A673 (cell line): ENCODE measurements at regions not wholly inside any gene's neighbourhood (a gene's known extent, or its start where the extent isn't known, plus 50 kb on each side); places are given as distances from the start of the nearest gene placed in this dataset.

Source experiments
- BruUV-seq: library from RNA; stranded (reverse); fragments of 400-500 nt; replicated peaks from 2 replicates; lab custom pipeline; 2021; lab: Mats Ljungman, UMichigan
- CTCF ChIA-PET: fragments of 300-600 bp; sonication (Branson Sonifier 250); formaldehyde crosslinking; loops from one replicate; lab custom pipeline; 2022; ENCODE audit warnings: antibody characterized with exemption; lab: Charles Lee
- POLR2A ChIA-PET: fragments of 300-600 bp; sonication (Branson Sonifier 250); formaldehyde crosslinking; loops from one replicate; lab custom pipeline; 2022; ENCODE audit warnings: antibody characterized with exemption; ENCODE audit not compliant: low non-redundant PET; lab: Charles Lee
- DNase-seq: peaks from one replicate; pipeline ENCODE4 v3.0.0-alpha.2; 2015; ENCODE audit warnings: low spot score
- H3K27ac ChIP-seq: fragments of 200-600 bp; sonication (generic); 2 replicates; pipeline ENCODE4 v1.5.1; 2016; ENCODE audit warnings: mixed run types, low read depth, mild to moderate bottlenecking, mixed read lengths, antibody characterized with exemption, low read length; ENCODE audit not compliant: poor library complexity, severe bottlenecking
- H3K27me3 ChIP-seq: fragments of 200-600 bp; sonication (generic); replicated peaks from 2 replicates; pipeline ENCODE4 v1.6.1; 2017; ENCODE audit warnings: mixed run types, low read depth, mild to moderate bottlenecking, mixed read lengths, antibody characterized with exemption, low read length; ENCODE audit not compliant: insufficient read depth, poor library complexity
- H3K36me3 ChIP-seq: fragments of 200-600 bp; sonication (generic); 2 replicates; pipeline ENCODE4 v1.6.1; 2016; ENCODE audit warnings: mixed run types, mild to moderate bottlenecking, mixed read lengths, antibody characterized with exemption, low read length; ENCODE audit not compliant: insufficient read depth, poor library complexity, severe bottlenecking
- H3K4me1 ChIP-seq: fragments of 200-600 bp; sonication (generic); 2 replicates; pipeline ENCODE4 v1.6.1; 2017; ENCODE audit warnings: mixed run types, mild to moderate bottlenecking, mixed read lengths, antibody characterized with exemption, low read length; ENCODE audit not compliant: insufficient read depth, poor library complexity, severe bottlenecking
- H3K4me3 ChIP-seq: fragments of 200-600 bp; sonication (generic); 2 replicates; pipeline ENCODE4 v1.5.1; 2016; ENCODE audit warnings: low read depth, mixed run types, mild to moderate bottlenecking, mixed read lengths, low read length; ENCODE audit not compliant: poor library complexity, severe bottlenecking
- H3K9me3 ChIP-seq: fragments of 200-600 bp; sonication (generic); 2 replicates; pipeline ENCODE4 v1.6.1; 2016; ENCODE audit warnings: mixed run types, low read depth, mild to moderate bottlenecking, mixed read lengths, antibody characterized with exemption, low read length; ENCODE audit not compliant: poor library complexity, severe bottlenecking
- EZH2 ChIP-seq: fragments of 200-600 bp; sonication (generic); IDR thresholded peaks from 2 replicates; pipeline ENCODE4 v1.6.1; 2017; ENCODE audit warnings: borderline replicate concordance, low read depth, mild to moderate bottlenecking, mixed read lengths, antibody characterized with exemption, low read length; ENCODE audit not compliant: poor library complexity, severe bottlenecking
- intact Hi-C: fragments of 100-400 bp; cut with micrococcal nuclease; formaldehyde crosslinking; loops from one replicate; pipeline ENCODE4 v1.10.0; 2022; ENCODE audit not compliant: unreplicated experiment
- TF ChIP-seq, protein P1 (sequence below): fragments of 300-800, 200-600 bp; sonication (generic); conservative IDR thresholded peaks from 2 replicates; pipeline ENCODE4 v1.5.1; 2017; ENCODE audit warnings: low read depth, mild to moderate bottlenecking, antibody characterized with exemption, low read length, moderate library complexity, mixed read lengths

DNA sequence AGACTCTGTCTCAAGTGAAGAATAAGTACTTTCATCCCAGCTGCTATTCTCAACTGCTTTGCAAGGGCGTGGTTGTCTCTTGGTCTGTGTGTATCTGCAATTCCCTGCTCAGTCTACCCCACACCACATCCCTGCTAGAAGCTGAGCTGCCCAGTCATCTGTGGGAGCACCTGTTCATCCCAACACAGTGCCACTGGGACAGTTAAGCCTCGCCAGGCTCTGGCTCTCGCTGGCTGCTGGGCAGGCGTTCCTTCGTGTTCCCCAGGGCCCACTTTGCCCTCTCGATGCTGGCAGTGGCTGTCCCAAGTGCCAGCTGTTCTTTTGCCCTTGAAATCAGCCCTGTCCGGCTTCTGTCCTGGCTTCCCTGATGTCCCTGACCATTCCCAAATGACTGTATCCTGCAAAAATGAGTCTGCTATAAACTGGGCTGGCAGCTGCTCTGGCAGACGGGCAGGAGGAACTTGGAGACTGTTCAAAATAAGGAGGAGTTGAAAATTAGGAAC is 91.6 kb upstream of the KLHL25 start:
- no peak for DNase-seq
- ChIA-PET POLR2A (no interaction called here), CTCF (no interaction called here)
- no TSS peak for BruUV-seq
- Histone ChIP-seq H3K4me3 (no peak overlapping the region), H3K36me3 (no peaks in the 10 kb centered on the region), H3K4me1 (peaks cover 6% of the 10 kb centered on the region), H3K9me3 (no peaks in the 10 kb centered on the region), H3K27me3 (peaks cover 29% of the 10 kb centered on the region), H3K27ac (no peak overlapping the region)
- intact Hi-C loops: no loop called here
- TF ChIP-seq, protein P1, sequence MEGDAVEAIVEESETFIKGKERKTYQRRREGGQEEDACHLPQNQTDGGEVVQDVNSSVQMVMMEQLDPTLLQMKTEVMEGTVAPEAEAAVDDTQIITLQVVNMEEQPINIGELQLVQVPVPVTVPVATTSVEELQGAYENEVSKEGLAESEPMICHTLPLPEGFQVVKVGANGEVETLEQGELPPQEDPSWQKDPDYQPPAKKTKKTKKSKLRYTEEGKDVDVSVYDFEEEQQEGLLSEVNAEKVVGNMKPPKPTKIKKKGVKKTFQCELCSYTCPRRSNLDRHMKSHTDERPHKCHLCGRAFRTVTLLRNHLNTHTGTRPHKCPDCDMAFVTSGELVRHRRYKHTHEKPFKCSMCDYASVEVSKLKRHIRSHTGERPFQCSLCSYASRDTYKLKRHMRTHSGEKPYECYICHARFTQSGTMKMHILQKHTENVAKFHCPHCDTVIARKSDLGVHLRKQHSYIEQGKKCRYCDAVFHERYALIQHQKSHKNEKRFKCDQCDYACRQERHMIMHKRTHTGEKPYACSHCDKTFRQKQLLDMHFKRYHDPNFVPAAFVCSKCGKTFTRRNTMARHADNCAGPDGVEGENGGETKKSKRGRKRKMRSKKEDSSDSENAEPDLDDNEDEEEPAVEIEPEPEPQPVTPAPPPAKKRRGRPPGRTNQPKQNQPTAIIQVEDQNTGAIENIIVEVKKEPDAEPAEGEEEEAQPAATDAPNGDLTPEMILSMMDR: no peak
- TF ChIP-seq EZH2: no peak

DNA sequence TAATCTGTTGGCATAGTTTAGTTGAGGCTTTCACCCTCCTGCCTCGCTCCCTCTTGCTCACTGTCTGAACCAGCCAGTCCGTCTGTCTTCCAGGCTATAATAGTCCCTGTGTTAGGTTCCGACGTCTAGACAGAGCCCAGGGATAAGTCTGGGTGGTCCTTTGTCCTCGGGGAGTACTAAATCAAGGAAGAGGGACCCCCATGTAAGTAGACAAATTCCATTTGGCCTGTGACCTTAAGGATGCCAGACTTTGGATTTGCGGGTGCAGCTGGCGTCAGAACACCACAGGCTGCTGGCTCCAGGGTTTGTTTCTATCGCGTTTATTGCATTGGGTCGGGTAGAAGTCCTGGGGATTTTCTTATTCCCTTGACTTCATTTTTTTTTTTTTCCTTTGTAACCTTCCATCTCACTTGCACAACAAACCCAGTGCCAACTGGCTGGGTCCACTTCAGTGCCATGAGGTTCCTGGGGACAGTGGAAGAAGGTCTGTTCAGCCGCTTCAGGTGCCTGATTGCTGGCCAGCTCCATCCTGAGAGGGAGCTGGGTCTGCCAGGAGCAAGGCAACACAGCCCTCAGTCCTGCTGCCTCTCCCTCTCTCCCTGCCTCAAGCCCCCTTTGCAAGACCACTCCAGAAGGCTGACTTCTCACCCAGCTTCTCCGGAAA is 95.4 kb upstream of the KLHL25 start:
- ChIA-PET POLR2A (no interaction called here), CTCF (no interaction called here)
- H3K36me3 ChIP-seq: no peaks in the 10 kb centered on the region
- TF ChIP-seq, protein P1: no peak
- no peak for TF ChIP-seq EZH2
- intact Hi-C loops: no loop called here
- no peaks in the 10 kb centered on the region for H3K9me3 ChIP-seq
- no peak for DNase-seq
- no peak overlapping the region for H3K27ac ChIP-seq
- no peak overlapping the region for H3K4me3 ChIP-seq
- peaks cover 11% of the 10 kb centered on the region for H3K4me1 ChIP-seq
- no TSS peak for BruUV-seq
- H3K27me3 ChIP-seq: peaks cover 28% of the 10 kb centered on the region

DNA sequence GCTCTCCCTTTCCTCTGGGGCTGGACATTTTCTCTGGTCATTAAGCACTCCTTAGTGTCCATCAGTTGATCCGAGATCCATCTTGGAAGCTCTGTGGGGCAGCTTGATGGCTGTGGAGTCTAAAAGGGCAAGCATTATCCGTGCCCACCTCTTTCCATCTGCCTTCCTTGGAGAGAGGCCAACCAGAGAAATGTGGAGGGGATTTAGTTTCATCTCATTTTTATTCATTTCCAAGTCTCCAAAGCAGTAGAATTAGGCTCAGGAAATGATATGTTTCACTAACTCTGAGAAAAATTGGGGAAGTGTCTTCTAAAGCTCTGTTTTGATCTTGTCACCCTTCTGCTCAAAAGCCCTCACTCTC is 95.9 kb upstream of the KLHL25 start:
- peak; percentile 23 for DNase-seq
- H3K27ac ChIP-seq: no peak overlapping the region
- peaks cover 11% of the 10 kb centered on the region for H3K4me1 ChIP-seq
- CTCF ChIA-PET: interaction anchor here (0.6 kb wide), 1 partner anchor 34 kb away, joined by 3 read pairs; no protein-coding TSS in a partner anchor
- TF ChIP-seq, protein P1: no peak
- TF ChIP-seq EZH2: no peak
- no TSS peak for BruUV-seq
- H3K4me3 ChIP-seq: no peak overlapping the region
- intact Hi-C loops: no loop called here
- POLR2A ChIA-PET: no interaction called here
- peaks cover 24% of the 10 kb centered on the region for H3K27me3 ChIP-seq
- no peaks in the 10 kb centered on the region for H3K9me3 ChIP-seq
- H3K36me3 ChIP-seq: no peaks in the 10 kb centered on the region
